HepG2 (cell line): ENCODE measurements at regions not wholly inside any gene's neighbourhood (a gene's known extent, or its start where the extent isn't known, plus 50 kb on each side); places are given as distances from the start of the nearest gene placed in this dataset.

ENCODE experiments used
- ATAC-seq: fragments of 200-7000 bp; cut with Tn5 transposase; 3 replicates; pipeline ENCODE4 v1.9.1; 2020; ENCODE audit warnings: mild to moderate bottlenecking, moderate library complexity
- BruUV-seq: library from RNA; stranded (reverse); fragments of 400-500 nt; replicated peaks from 2 replicates; lab custom pipeline; 2021; lab: Mats Ljungman, UMichigan
- CTCF ChIA-PET: fragments of 300-600 bp; formaldehyde crosslinking; extraction: SDS; loops from one replicate; lab custom pipeline; 2021; ENCODE audit warnings: low total read pairs, inconsistent platforms, low intra/inter-chr PET ratio; lab: Yijun Ruan, JAX
- POLR2A ChIA-PET: fragments of 350-600 bp; sonication (Branson Sonifier 250); formaldehyde crosslinking; loops from one replicate; lab custom pipeline; 2020; ENCODE audit warnings: antibody characterized with exemption, inconsistent platforms; lab: Yijun Ruan, JAX
- DNase-seq: peaks from one replicate; pipeline ENCODE4 v3.0.0-alpha.2; 2015; ENCODE audit warnings: low spot score
- FAIRE-seq: peaks from 3 replicates; lab custom pipeline; 2011; peaks lifted over from hg19 to GRCh38; lab: Jason Lieb, UNC
- H2AFZ ChIP-seq: one replicate; pipeline ENCODE4 v1.6.1; 2011; ENCODE audit warnings: low read length, inconsistent platforms
- H3K27ac ChIP-seq: fragments of 300-600 bp; 3 replicates; pipeline ENCODE4 v1.8.0; 2011; ENCODE audit warnings: mixed run types, mild to moderate bottlenecking, mixed read lengths, low read length, inconsistent platforms; ENCODE audit not compliant: insufficient read depth; ENCODE audit errors: extremely low read length
- H3K27me3 ChIP-seq, 2 experiments: fragments of 200-600 bp in 1 of 2; 2 replicates in 1 of 2; 3 replicates in 1 of 2; pipeline versions ENCODE4 v1.6.0 to v1.8.0; 2011; ENCODE audit warnings: low read length in 2 of 2, mild to moderate bottlenecking in 2 of 2, moderate library complexity in 2 of 2, inconsistent platforms in 1 of 2; ENCODE audit not compliant: insufficient read depth in 2 of 2, control insufficient read depth in 1 of 2
- H3K36me3 ChIP-seq, 2 experiments: fragments of 200-600 bp in 1 of 2; replicated peaks in 1 of 2; 2 replicates in 1 of 2; 3 replicates in 1 of 2; pipeline versions ENCODE4 v1.5.1 to v1.8.0; 2011; ENCODE audit warnings: low read length in 2 of 2, inconsistent platforms in 1 of 2; ENCODE audit not compliant: insufficient read depth in 2 of 2, control insufficient read depth in 1 of 2
- H3K4me1 ChIP-seq: 2 replicates; pipeline ENCODE4 v1.5.1; 2012; ENCODE audit warnings: low read length, inconsistent platforms; ENCODE audit not compliant: insufficient read depth
- H3K4me2 ChIP-seq: 2 replicates; pipeline ENCODE4 v1.6.0; 2011; ENCODE audit warnings: low read depth, low read length, inconsistent platforms
- H3K4me3 ChIP-seq, 3 experiments: fragments of 200-600 bp in 1 of 3; sonication (generic), shearing (Covaris generic) in 1 of 3; replicated peaks in 1 of 3; 2 replicates each; pipeline ENCODE4 v1.5.1; 2011 to 2016; ENCODE audit warnings: low read length in 3 of 3, inconsistent platforms in 2 of 3, low read depth in 2 of 3, mild to moderate bottlenecking in 2 of 3, control low read depth in 1 of 3, mixed read lengths in 1 of 3; ENCODE audit not compliant: insufficient read depth in 1 of 3
- H3K79me2 ChIP-seq: one replicate; pipeline ENCODE4 v1.6.1; 2011; ENCODE audit warnings: low read length, inconsistent platforms; ENCODE audit not compliant: insufficient read depth
- H3K9ac ChIP-seq: 2 replicates; pipeline ENCODE4 v1.6.0; 2011; ENCODE audit warnings: mild to moderate bottlenecking, low read depth, low read length, inconsistent platforms; ENCODE audit not compliant: insufficient read depth
- H3K9me3 ChIP-seq: 2 replicates; pipeline ENCODE4 v1.5.1; 2012; ENCODE audit warnings: mild to moderate bottlenecking, low read length
- H4K20me1 ChIP-seq: 2 replicates; pipeline ENCODE4 v1.6.0; 2011; ENCODE audit warnings: inconsistent platforms, mild to moderate bottlenecking, low read length, moderate library complexity; ENCODE audit not compliant: insufficient read depth
- ARNTL ChIP-seq: sonication (generic); formaldehyde crosslinking; IDR thresholded peaks from 2 replicates; pipeline ENCODE4 v1.4.0; 2020; ENCODE audit warnings: mild to moderate bottlenecking, missing genetic modification reagents
- ATAD3A ChIP-seq: sonication (generic); formaldehyde crosslinking; IDR thresholded peaks from 2 replicates; pipeline ENCODE4 v1.4.0; 2020; ENCODE audit warnings: missing genetic modification reagents
- CCAR2 ChIP-seq: fragments of 200-400 bp; formaldehyde crosslinking; optimal IDR thresholded peaks from 2 replicates; pipeline ENCODE3; 2018; ENCODE audit warnings: low read depth, mild to moderate bottlenecking, low read length, moderate library complexity
- CREM ChIP-seq, 2 experiments: sonication (generic) in 1 of 2; formaldehyde crosslinking in 1 of 2; IDR thresholded peaks; 2 replicates each; pipeline versions ENCODE4 v1.4.0 to v1.6.1; 2016 to 2020; ENCODE audit warnings: antibody characterized with exemption in 1 of 2, mild to moderate bottlenecking in 1 of 2, missing genetic modification reagents in 1 of 2
- HNRNPLL ChIP-seq: fragments of 200-400 bp; formaldehyde crosslinking; IDR thresholded peaks from 2 replicates; pipeline ENCODE4 v1.6.1; 2017; ENCODE audit warnings: mild to moderate bottlenecking, low read depth, low read length; ENCODE audit not compliant: poor library complexity, severe bottlenecking
- KLF12 ChIP-seq: sonication (generic); formaldehyde crosslinking; IDR thresholded peaks from 2 replicates; pipeline ENCODE4 v1.4.0; 2020; ENCODE audit warnings: missing genetic modification reagents, borderline replicate concordance
- KLF13 ChIP-seq: sonication (generic); formaldehyde crosslinking; IDR thresholded peaks from 2 replicates; pipeline ENCODE4 v1.4.0; 2020; ENCODE audit warnings: mild to moderate bottlenecking, missing genetic modification reagents
- LCORL ChIP-seq, 2 experiments: fragments of 450-650 bp in 1 of 2; sonication (generic) in 1 of 2; formaldehyde crosslinking in 1 of 2; IDR thresholded peaks; 2 replicates each; pipeline versions ENCODE4 v1.5.0 to v1.6.1; 2017 to 2020; ENCODE audit warnings: antibody characterized with exemption in 1 of 2, missing genetic modification reagents in 1 of 2
- MAFF ChIP-seq: IDR thresholded peaks from 2 replicates; pipeline ENCODE4 v1.6.1; 2011; ENCODE audit warnings: low read depth, low read length, improper control_type of control experiment
- MAFK ChIP-seq, 2 experiments: IDR thresholded peaks in 1 of 2; conservative IDR thresholded peaks in 1 of 2; 2 replicates each; pipeline ENCODE4 v1.6.1; 2011; ENCODE audit warnings: improper control_type of control experiment in 2 of 2, low read length in 2 of 2
- NR2F2 ChIP-seq: IDR thresholded peaks from 2 replicates; pipeline ENCODE4 v1.6.1; 2012; ENCODE audit warnings: low read depth, inconsistent platforms, borderline replicate concordance
- RARG ChIP-seq: sonication (generic); formaldehyde crosslinking; IDR thresholded peaks from 2 replicates; pipeline ENCODE4 v1.4.0; 2020; ENCODE audit warnings: low read depth, mild to moderate bottlenecking, missing genetic modification reagents
- ZBTB42 ChIP-seq: sonication (generic); formaldehyde crosslinking; IDR thresholded peaks from 2 replicates; pipeline ENCODE4 v1.5.0; 2020; ENCODE audit warnings: mild to moderate bottlenecking, missing genetic modification reagents
- ZMYM3 ChIP-seq: sonication (generic); formaldehyde crosslinking; IDR thresholded peaks from 2 replicates; pipeline ENCODE4 v1.5.1; 2020; ENCODE audit warnings: mild to moderate bottlenecking, missing genetic modification reagents
- ZNF274 ChIP-seq: sonication (generic); formaldehyde crosslinking; IDR thresholded peaks from 2 replicates; pipeline ENCODE4 v1.5.1; 2020; ENCODE audit warnings: mild to moderate bottlenecking, missing genetic modification reagents
- ZNF292 ChIP-seq: sonication (generic); formaldehyde crosslinking; IDR thresholded peaks from 2 replicates; pipeline ENCODE4 v1.8.1; 2022; ENCODE audit warnings: mild to moderate bottlenecking, low read depth, missing genetic modification reagents, borderline replicate concordance
- ZNF30 ChIP-seq: sonication (generic); formaldehyde crosslinking; IDR thresholded peaks from 2 replicates; pipeline ENCODE4 v1.5.0; 2020; ENCODE audit warnings: mild to moderate bottlenecking, missing genetic modification reagents
- ZNF670 ChIP-seq: sonication (generic); formaldehyde crosslinking; IDR thresholded peaks from 2 replicates; pipeline ENCODE4 v1.8.0; 2022; ENCODE audit warnings: mild to moderate bottlenecking, missing genetic modification reagents, borderline replicate concordance
- WGBS: methylation state at CpG from one replicate; pipeline ENCODE4 v1.1.6; 2017; ENCODE audit warnings: low lambda C conversion rate; 5-methylcytosine and 5-hydroxymethylcytosine counted together
- in situ Hi-C: cut with HindIII; loops from 2 replicates; pipeline ENCODE4 v1.10.0; 2017; ENCODE audit warnings: low pct_unique_long_range_greater_than_20kb; ENCODE audit not compliant: extremely low pct_ligation_motif_present
- intact Hi-C: fragments of 100-400 bp; cut with micrococcal nuclease; formaldehyde crosslinking; loops from one replicate; pipeline ENCODE4 v1.10.0; 2022; ENCODE audit not compliant: unreplicated experiment
- TF ChIP-seq, protein P1 (sequence below): sonication (generic); formaldehyde crosslinking; IDR thresholded peaks from 2 replicates; pipeline ENCODE4 v1.5.0; 2020; ENCODE audit warnings: missing genetic modification reagents
- TF ChIP-seq, protein P2 (sequence below): sonication (generic); formaldehyde crosslinking; IDR thresholded peaks from 2 replicates; pipeline ENCODE4 v1.4.0; 2020; ENCODE audit warnings: missing genetic modification reagents
- TF ChIP-seq, protein P3 (sequence below): sonication (generic); formaldehyde crosslinking; IDR thresholded peaks from 2 replicates; pipeline ENCODE4 v1.5.1; 2020; ENCODE audit warnings: missing genetic modification reagents, mild to moderate bottlenecking, borderline replicate concordance

DNA sequence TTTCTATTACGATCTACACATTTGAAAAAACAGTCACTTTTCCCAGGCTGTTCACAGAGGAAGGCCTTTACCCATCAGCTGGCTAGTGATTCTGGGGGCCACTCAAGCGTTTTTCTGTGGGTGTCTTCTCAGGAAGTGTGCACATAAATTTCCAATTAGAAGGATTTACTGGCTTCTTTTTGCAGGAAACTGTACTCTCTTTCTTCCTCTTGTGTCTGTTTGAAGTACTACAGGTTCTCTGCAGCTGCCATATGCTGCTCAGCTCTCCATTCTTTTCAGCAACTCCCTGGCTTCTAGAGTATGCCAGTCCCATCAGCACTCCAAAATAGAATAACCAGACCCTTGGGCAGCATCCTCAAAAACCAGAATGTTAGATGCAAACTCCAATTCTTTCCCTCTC lies 110.4 kb upstream of the NAV3 start (continued):
- TF ChIP-seq, protein P1, sequence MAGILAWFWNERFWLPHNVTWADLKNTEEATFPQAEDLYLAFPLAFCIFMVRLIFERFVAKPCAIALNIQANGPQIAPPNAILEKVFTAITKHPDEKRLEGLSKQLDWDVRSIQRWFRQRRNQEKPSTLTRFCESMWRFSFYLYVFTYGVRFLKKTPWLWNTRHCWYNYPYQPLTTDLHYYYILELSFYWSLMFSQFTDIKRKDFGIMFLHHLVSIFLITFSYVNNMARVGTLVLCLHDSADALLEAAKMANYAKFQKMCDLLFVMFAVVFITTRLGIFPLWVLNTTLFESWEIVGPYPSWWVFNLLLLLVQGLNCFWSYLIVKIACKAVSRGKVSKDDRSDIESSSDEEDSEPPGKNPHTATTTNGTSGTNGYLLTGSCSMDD (CRISPR knock-in tag) = no peak
- no peak for TF ChIP-seq ZNF292 (CRISPR knock-in tag)
- TF ChIP-seq KLF12 (CRISPR knock-in tag) = no peak
- no peak for TF ChIP-seq ZNF30 (CRISPR knock-in tag)
- no peak for TF ChIP-seq ZNF274 (CRISPR knock-in tag)
- no peak for TF ChIP-seq ZMYM3 (CRISPR knock-in tag)
- TF ChIP-seq HNRNPLL = no peak

DNA sequence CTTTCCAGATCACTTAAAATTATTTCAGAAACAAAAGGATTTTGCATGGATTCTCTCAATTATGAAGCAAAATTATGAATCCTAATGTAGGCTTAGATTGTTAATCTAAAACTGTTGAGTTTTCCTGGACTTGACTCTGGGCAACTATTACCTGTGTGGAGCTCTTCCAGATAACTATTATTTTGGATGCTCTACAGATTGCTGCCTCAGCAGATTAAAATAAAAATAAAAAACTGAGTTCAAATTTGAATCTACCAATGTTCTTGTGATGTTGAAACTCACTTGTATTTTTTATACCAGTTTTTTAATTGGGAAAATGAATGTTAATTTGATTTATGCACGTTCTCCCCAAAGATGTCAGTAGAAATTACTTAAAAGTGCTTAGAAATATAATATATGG lies 120.5 kb upstream of the NAV3 start:
- WGBS = 2% methylated on average over 1 of the region's 1 CpG
- Histone ChIP-seq H3K27ac (no peak overlapping the region), H3K9ac (no peak overlapping the region), H3K27me3 (no peaks in the 10 kb centered on the region), H4K20me1 (no peaks in the 10 kb centered on the region), H3K9me3 (no peaks in the 10 kb centered on the region), H3K36me3 (no peaks in the 10 kb centered on the region), H3K4me3 (no peak overlapping the region), H2AFZ (no peak overlapping the region), H3K4me2 (no peak overlapping the region), H3K79me2 (no peaks in the 10 kb centered on the region), H3K4me1 (no peaks in the 10 kb centered on the region)
- intact Hi-C loops = no loop called here
- ATAC-seq (no peak), DNase-seq (no peak), FAIRE-seq (no peak)
- POLR2A ChIA-PET = no interaction called here
- BruUV-seq = no TSS peak
- CTCF ChIA-PET = no interaction called here
- in situ Hi-C loops = no loop called here
- no peak for TF ChIP-seq ZBTB42
- TF ChIP-seq MAFF = peak; percentile 49; the same call in 1 of the 2 replicates
- TF ChIP-seq, protein P2, sequence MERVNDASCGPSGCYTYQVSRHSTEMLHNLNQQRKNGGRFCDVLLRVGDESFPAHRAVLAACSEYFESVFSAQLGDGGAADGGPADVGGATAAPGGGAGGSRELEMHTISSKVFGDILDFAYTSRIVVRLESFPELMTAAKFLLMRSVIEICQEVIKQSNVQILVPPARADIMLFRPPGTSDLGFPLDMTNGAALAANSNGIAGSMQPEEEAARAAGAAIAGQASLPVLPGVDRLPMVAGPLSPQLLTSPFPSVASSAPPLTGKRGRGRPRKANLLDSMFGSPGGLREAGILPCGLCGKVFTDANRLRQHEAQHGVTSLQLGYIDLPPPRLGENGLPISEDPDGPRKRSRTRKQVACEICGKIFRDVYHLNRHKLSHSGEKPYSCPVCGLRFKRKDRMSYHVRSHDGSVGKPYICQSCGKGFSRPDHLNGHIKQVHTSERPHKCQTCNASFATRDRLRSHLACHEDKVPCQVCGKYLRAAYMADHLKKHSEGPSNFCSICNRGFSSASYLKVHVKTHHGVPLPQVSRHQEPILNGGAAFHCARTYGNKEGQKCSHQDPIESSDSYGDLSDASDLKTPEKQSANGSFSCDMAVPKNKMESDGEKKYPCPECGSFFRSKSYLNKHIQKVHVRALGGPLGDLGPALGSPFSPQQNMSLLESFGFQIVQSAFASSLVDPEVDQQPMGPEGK (CRISPR knock-in tag) = no peak
- no peak for TF ChIP-seq CREM (IDR thresholded peaks at IDR 0.05)
- TF ChIP-seq CREM (CRISPR knock-in tag; IDR thresholded peaks at IDR 0.05) = no peak
- no peak for TF ChIP-seq LCORL (IDR thresholded peaks at IDR 0.05)
- no peak for TF ChIP-seq LCORL (CRISPR knock-in tag; IDR thresholded peaks at IDR 0.05)
- TF ChIP-seq ATAD3A = no peak
- TF ChIP-seq ZNF670 (CRISPR knock-in tag) = no peak
- TF ChIP-seq CCAR2 = no peak
- TF ChIP-seq ARNTL (CRISPR knock-in tag) = no peak
- no peak for TF ChIP-seq KLF13 (CRISPR knock-in tag)
- TF ChIP-seq MAFK (conservative IDR thresholded peaks at IDR 0.05 in 1 of 2, IDR thresholded peaks at IDR 0.05 in 1 of 2; ENCODE audit: low read length in 2 of 2) = peak; percentile 33 to 76; a peak in 2 of 4 replicates
- TF ChIP-seq, protein P3, sequence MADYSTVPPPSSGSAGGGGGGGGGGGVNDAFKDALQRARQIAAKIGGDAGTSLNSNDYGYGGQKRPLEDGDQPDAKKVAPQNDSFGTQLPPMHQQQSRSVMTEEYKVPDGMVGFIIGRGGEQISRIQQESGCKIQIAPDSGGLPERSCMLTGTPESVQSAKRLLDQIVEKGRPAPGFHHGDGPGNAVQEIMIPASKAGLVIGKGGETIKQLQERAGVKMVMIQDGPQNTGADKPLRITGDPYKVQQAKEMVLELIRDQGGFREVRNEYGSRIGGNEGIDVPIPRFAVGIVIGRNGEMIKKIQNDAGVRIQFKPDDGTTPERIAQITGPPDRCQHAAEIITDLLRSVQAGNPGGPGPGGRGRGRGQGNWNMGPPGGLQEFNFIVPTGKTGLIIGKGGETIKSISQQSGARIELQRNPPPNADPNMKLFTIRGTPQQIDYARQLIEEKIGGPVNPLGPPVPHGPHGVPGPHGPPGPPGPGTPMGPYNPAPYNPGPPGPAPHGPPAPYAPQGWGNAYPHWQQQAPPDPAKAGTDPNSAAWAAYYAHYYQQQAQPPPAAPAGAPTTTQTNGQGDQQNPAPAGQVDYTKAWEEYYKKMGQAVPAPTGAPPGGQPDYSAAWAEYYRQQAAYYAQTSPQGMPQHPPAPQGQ (CRISPR knock-in tag) = no peak
- no peak for TF ChIP-seq RARG
- no peak for TF ChIP-seq NR2F2
